IPS DF 19.7 (cell line): ENCODE measurements at regions not wholly inside any gene's neighbourhood (a gene's known extent, or its start where the extent isn't known, plus 50 kb on each side); places are given as distances from the start of the nearest gene placed in this dataset.

Experiments used
- DNase-seq: peaks from one replicate; pipeline ENCODE4 v3.0.0-alpha.2; 2013; ENCODE audit warnings: low read depth, low spot score

GRCh38 chr4:125801373-125801772 lies 486.6 kb downstream of the FAT4 start:
- no peak for DNase-seq

- no peak for DNase-seq
Measured at GRCh38 chr4:125801924-125802323, 487.2 kb downstream of the FAT4 start.

- no peak for DNase-seq
Measured at GRCh38 chr4:125808022-125808421, 493.3 kb downstream of the FAT4 start.

- no peak for DNase-seq
Measured at GRCh38 chr4:125808570-125808969, 493.8 kb downstream of the FAT4 start.

GRCh38 chr4:125811892-125812291 lies 497.1 kb downstream of the FAT4 start:
- no peak for DNase-seq

GRCh38 chr4:125826801-125827695 lies 512.3 kb downstream of the FAT4 start:
- DNase-seq: no peak

- no peak for DNase-seq
Measured at GRCh38 chr4:125827696-125828052, 512.9 kb downstream of the FAT4 start.

GRCh38 chr4:125828346-125828745 lies 513.6 kb downstream of the FAT4 start:
- no peak for DNase-seq

GRCh38 chr4:125832161-125832560 lies 517.4 kb downstream of the FAT4 start:
- DNase-seq: no peak

- DNase-seq: no peak
Measured at GRCh38 chr4:125836597-125837195, 521.9 kb downstream of the FAT4 start.

- no peak for DNase-seq
Measured at GRCh38 chr4:125837493-125838201, 522.9 kb downstream of the FAT4 start.

- DNase-seq: no peak
Measured at GRCh38 chr4:125838202-125838601, 523.4 kb downstream of the FAT4 start.

- no peak for DNase-seq
Measured at GRCh38 chr4:125838924-125839323, 524.2 kb downstream of the FAT4 start.

- no peak for DNase-seq
Measured at GRCh38 chr4:125843947-125844346, 529.2 kb downstream of the FAT4 start.

GRCh38 chr4:125847518-125847917 lies 532.8 kb downstream of the FAT4 start:
- no peak for DNase-seq

GRCh38 chr4:125849869-125850268 lies 535.1 kb downstream of the FAT4 start:
- DNase-seq: no peak

GRCh38 chr4:125891597-125892258 lies 577.0 kb downstream of the FAT4 start:
- no peak for DNase-seq

- DNase-seq: no peak
Measured at GRCh38 chr4:125904802-125905201, 590.0 kb downstream of the FAT4 start.

GRCh38 chr4:125911058-125911457 lies 596.3 kb downstream of the FAT4 start:
- no peak for DNase-seq

GRCh38 chr4:125911481-125911880 lies 596.7 kb downstream of the FAT4 start:
- DNase-seq: peak; percentile 50

GRCh38 chr4:125917559-125917958 lies 602.8 kb downstream of the FAT4 start:
- DNase-seq: no peak

GRCh38 chr4:125928652-125929051 lies 613.9 kb downstream of the FAT4 start:
- no peak for DNase-seq
